Osteocyte (in vitro differentiated cells): ENCODE measurements at regions not wholly inside any gene's neighbourhood (a gene's known extent, or its start where the extent isn't known, plus 50 kb on each side); places are given as distances from the start of the nearest gene placed in this dataset.

Source experiments
- DNase-seq: peaks from one replicate; pipeline ENCODE4 v3.0.0; 2021; ENCODE audit warnings: mixed read lengths; ENCODE audit not compliant: unreplicated experiment; ENCODE audit errors: extremely low spot score
- H3K27ac Mint-ChIP-seq: one replicate; pipeline ENCODE4 v1.8.0; 2021; ENCODE audit warnings: mild to moderate bottlenecking, mixed read lengths; ENCODE audit not compliant: unreplicated experiment
- H3K27me3 Mint-ChIP-seq: one replicate; pipeline ENCODE4 v1.8.0; 2021; ENCODE audit warnings: mixed read lengths; ENCODE audit not compliant: unreplicated experiment
- H3K36me3 Mint-ChIP-seq: one replicate; pipeline ENCODE4 v1.8.0; 2021; ENCODE audit warnings: mixed read lengths; ENCODE audit not compliant: unreplicated experiment
- H3K4me1 Mint-ChIP-seq: one replicate; pipeline ENCODE4 v1.8.0; 2021; ENCODE audit warnings: mixed read lengths; ENCODE audit not compliant: unreplicated experiment
- H3K4me3 Mint-ChIP-seq: one replicate; pipeline ENCODE4 v1.8.0; 2021; ENCODE audit warnings: mild to moderate bottlenecking, moderate library complexity, mixed read lengths; ENCODE audit not compliant: unreplicated experiment
- H3K9me3 Mint-ChIP-seq: one replicate; pipeline ENCODE4 v1.8.0; 2021; ENCODE audit warnings: mixed read lengths; ENCODE audit not compliant: unreplicated experiment
- TF ChIP-seq, protein P1 (sequence below): fragments of 200-600 bp; sonication (generic); IDR thresholded peaks from 2 replicates; pipeline ENCODE4 v1.5.0; 2021; ENCODE audit warnings: antibody characterized with exemption, mild to moderate bottlenecking, moderate library complexity

DNA sequence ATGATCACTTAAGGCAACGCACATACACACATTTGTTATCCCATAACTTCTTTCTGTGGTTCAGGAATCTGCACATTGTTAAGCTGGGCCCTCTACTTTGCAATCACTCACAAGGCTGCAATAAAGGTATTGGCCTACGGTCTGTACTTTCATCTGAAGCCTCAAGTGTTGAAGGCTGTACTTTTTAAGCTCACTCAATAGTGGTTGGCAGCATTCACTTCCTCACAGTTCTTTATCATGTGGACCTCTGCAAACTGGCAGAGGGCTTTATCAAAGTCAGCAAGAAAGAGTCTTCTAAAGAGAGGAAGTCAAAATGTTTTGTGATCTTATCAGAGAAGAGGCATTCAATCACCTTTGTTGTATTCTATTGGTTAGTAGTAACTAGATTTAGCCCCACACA lies 301.4 kb upstream of the EPHA5 start:
- Mint-ChIP-seq H3K4me1 (peaks cover 4% of the 10 kb centered on the region), H3K36me3 (no peaks in the 10 kb centered on the region), H3K4me3 (no peak overlapping the region), H3K27me3 (no peaks in the 10 kb centered on the region), H3K27ac (no peak overlapping the region), H3K9me3 (peaks cover 5% of the 10 kb centered on the region)
- DNase-seq = no peak
- TF ChIP-seq, protein P1, sequence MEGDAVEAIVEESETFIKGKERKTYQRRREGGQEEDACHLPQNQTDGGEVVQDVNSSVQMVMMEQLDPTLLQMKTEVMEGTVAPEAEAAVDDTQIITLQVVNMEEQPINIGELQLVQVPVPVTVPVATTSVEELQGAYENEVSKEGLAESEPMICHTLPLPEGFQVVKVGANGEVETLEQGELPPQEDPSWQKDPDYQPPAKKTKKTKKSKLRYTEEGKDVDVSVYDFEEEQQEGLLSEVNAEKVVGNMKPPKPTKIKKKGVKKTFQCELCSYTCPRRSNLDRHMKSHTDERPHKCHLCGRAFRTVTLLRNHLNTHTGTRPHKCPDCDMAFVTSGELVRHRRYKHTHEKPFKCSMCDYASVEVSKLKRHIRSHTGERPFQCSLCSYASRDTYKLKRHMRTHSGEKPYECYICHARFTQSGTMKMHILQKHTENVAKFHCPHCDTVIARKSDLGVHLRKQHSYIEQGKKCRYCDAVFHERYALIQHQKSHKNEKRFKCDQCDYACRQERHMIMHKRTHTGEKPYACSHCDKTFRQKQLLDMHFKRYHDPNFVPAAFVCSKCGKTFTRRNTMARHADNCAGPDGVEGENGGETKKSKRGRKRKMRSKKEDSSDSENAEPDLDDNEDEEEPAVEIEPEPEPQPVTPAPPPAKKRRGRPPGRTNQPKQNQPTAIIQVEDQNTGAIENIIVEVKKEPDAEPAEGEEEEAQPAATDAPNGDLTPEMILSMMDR = no peak

DNA sequence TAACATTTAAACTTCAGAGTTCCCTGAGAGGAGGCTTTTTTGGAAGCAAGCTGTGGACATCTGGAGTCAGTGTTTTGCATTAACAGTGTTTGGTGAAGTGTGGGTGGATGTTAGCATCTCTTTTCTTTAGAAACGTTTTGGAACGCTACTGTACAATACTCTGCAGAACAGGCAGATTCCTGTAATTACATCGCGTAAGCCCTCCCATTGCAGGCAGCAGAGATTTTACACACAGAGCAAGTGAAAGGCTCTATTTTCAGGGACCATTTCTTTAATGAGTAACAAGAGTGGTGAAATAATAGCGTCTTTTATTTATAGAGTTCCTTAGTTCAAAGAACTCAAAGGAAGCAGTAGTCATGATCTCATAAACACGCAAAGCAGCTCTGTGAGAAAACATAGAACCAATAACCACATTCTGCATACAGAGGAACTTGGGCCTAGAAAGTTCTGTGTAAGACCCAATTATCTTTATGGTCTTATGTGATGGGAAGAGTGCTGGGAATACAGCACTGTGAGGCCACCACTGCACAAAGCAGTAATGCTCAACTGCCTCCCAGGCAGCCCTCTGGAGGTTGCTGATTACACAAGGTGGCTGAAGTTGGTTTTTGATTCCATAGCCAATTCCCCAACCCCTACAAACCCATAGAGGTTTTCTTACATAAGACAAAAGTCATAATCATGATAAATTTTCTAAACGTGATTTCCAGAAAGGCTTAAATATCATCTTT lies 298.7 kb upstream of the EPHA5 start:
- H3K9me3 Mint-ChIP-seq = peaks cover under 1% of the 10 kb centered on the region
- no peaks in the 10 kb centered on the region for H3K27me3 Mint-ChIP-seq
- no peak for DNase-seq
- TF ChIP-seq, protein P1 = no peak
- no peaks in the 10 kb centered on the region for H3K36me3 Mint-ChIP-seq
- H3K27ac Mint-ChIP-seq = no peak overlapping the region
- H3K4me1 Mint-ChIP-seq = peaks cover 4% of the 10 kb centered on the region
- no peak overlapping the region for H3K4me3 Mint-ChIP-seq

DNA sequence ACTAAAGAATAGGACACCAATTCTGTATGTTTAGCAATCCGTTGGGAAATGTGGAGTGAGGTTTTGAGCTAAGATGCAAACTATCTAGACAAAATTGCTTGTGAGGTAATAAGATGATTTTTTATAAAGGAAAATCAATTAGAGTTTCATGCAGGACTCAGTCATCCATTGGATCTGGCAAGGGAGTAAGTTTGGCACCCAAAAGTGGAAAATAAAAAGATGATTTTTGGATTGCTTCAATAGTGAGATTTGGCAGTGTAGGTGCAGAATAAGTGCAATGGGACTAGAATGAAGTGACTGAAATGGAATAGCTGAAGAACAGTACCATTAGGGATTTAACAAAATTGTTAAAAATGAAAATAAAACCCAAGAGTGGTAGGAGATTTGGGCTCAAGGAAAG lies 290.5 kb upstream of the EPHA5 start:
- H3K4me1 Mint-ChIP-seq = peaks cover 6% of the 10 kb centered on the region
- peaks cover 18% of the 10 kb centered on the region for H3K9me3 Mint-ChIP-seq
- H3K27ac Mint-ChIP-seq = no peak overlapping the region
- no peak overlapping the region for H3K4me3 Mint-ChIP-seq
- TF ChIP-seq, protein P1 = no peak
- H3K27me3 Mint-ChIP-seq = no peaks in the 10 kb centered on the region
- no peaks in the 10 kb centered on the region for H3K36me3 Mint-ChIP-seq
- DNase-seq = no peak

DNA sequence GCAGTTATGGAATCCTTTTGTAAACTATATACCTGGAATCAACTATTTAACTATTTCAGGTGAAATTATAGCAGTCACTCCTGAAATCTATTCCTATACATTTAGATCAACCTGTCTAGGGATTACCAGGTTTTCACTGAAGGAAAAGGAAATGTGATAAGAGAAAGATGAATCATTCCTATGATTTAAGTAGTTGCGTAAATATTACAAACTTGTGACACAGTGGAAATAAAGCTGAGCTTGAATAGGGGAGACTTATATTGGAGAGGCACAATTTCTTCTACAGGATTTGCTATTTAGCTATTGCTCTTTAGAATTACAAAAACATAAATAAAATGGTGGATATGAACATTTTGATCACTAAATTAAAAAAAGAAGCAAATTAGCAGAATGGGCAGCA lies 284.1 kb upstream of the EPHA5 start:
- no peak overlapping the region for H3K4me3 Mint-ChIP-seq
- H3K36me3 Mint-ChIP-seq = no peaks in the 10 kb centered on the region
- H3K27ac Mint-ChIP-seq = no peak overlapping the region
- TF ChIP-seq, protein P1 = no peak
- DNase-seq = no peak
- H3K4me1 Mint-ChIP-seq = no peaks in the 10 kb centered on the region
- no peaks in the 10 kb centered on the region for H3K27me3 Mint-ChIP-seq
- H3K9me3 Mint-ChIP-seq = peaks cover 5% of the 10 kb centered on the region

DNA sequence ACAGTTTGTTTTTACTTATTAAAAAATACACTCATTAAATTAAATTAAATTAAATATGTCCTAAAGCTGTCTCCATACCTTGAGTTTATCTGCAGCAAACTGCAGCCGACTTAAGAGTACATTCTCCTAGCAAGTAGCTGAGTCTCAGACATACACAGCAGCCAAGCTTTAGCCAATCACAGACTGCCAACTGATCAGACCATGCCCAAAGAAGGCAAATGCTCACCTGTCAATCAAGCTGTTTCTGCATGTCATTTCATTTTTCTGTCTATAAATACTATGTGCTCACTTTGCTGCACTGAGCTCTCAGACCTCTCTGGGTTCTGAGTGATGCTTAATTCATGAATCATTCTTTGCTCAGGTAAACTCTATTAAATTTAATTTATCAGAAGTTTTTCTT lies 280.9 kb upstream of the EPHA5 start:
- no peaks in the 10 kb centered on the region for H3K36me3 Mint-ChIP-seq
- peaks cover 2% of the 10 kb centered on the region for H3K4me1 Mint-ChIP-seq
- H3K27me3 Mint-ChIP-seq = no peaks in the 10 kb centered on the region
- TF ChIP-seq, protein P1 = no peak
- no peak overlapping the region for H3K27ac Mint-ChIP-seq
- H3K4me3 Mint-ChIP-seq = no peak overlapping the region
- peaks cover 1% of the 10 kb centered on the region for H3K9me3 Mint-ChIP-seq
- DNase-seq = no peak
